OCI-LY1 (cell line): ENCODE measurements at regions not wholly inside any gene's neighbourhood (a gene's known extent, or its start where the extent isn't known, plus 50 kb on each side); places are given as distances from the start of the nearest gene placed in this dataset.

Experiments used
- CTCF ChIP-seq: fragments of 200-600 bp; sonication (generic), shearing (Covaris generic); IDR thresholded peaks from 2 replicates; pipeline ENCODE4 v1.5.1; 2017; ENCODE audit warnings: mild to moderate bottlenecking, antibody characterized with exemption, low read length, moderate library complexity, mixed read lengths
- EZH2 ChIP-seq: fragments of 200-600 bp; sonication (generic), shearing (Covaris generic); IDR thresholded peaks from 2 replicates; pipeline ENCODE4 v1.8.0; 2017; ENCODE audit warnings: borderline replicate concordance, mixed run types, mild to moderate bottlenecking, antibody characterized with exemption, low read length, moderate library complexity, mixed read lengths

- TF ChIP-seq EZH2 = no peak
- TF ChIP-seq CTCF = no peak
These were observed 209.4 kb upstream of the LEF1 start for GRCh38 chr4:108378164-108378563.
